ENCODE measurements at regions not wholly inside any gene's neighbourhood (a gene's known extent, or its start where the extent isn't known, plus 50 kb on each side); places are given as distances from the start of the nearest gene placed in this dataset.

DNA sequence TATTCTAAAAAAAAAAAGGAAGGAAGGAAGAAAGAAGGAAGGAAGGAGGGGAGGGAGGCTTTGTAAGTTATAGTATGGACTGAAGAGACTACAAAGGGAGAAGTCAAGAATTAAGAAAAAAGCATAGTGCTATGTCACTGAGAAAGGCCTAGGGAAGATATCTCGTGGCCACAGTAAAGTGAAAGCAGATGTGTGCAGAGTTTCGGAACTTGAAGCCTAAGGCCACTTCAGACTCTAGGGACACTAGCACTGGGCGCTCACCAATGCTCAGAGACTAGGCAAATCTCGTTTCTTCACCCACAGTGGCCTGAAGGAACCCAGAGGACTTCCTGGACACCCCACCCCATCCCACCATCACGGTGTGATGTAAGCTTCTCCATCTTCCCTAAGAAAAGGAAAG, 181.4 kb upstream of the TRPM3 start:
- Histone ChIP-seq H3K56ac (replicated peaks; ENCODE audit: insufficient read length, low read depth, low read length) (no peak overlapping the region), H3K4me3 (ENCODE audit: extremely low read depth in 1 of 4, insufficient read depth in 2 of 4, low read depth in 3 of 4, low read length in 4 of 4) (no peak overlapping the region)
- TF ChIP-seq PHF8 (conservative IDR thresholded peaks at IDR 0.05; ENCODE audit: low read depth, low read length) (no peak), TCF12 (IDR thresholded peaks at IDR 0.05; ENCODE audit: low read depth, low read length) (no peak), EZH2 (IDR thresholded peaks at IDR 0.05; ENCODE audit: low read depth, low read length, severe bottlenecking) (no peak), SP4 (IDR thresholded peaks at IDR 0.05; ENCODE audit: low read length) (no peak), SP2 (IDR thresholded peaks at IDR 0.05; ENCODE audit: low read length) (no peak), SIRT6 (IDR thresholded peaks at IDR 0.05; ENCODE audit: low read length) (no peak), CBX8 (IDR thresholded peaks at IDR 0.05; ENCODE audit: borderline replicate concordance, low read depth, low read length) (no peak), TEAD4 (IDR thresholded peaks at IDR 0.05; ENCODE audit: low read depth, low read length) (no peak), RNF2 (IDR thresholded peaks at IDR 0.05; ENCODE audit: borderline replicate concordance, low read depth, low read length, missing control alignments, poor library complexity, severe bottlenecking) (no peak), ZNF274 (IDR thresholded peaks at IDR 0.05; ENCODE audit: borderline replicate concordance, extremely low read depth, low read length) (no peak), POLR2A (IDR thresholded peaks at IDR 0.05; ENCODE audit: control extremely low read depth in 1 of 2, low read depth in 2 of 2, low read length in 2 of 2) (no peak)
- TF ChIP-seq, protein P1, sequence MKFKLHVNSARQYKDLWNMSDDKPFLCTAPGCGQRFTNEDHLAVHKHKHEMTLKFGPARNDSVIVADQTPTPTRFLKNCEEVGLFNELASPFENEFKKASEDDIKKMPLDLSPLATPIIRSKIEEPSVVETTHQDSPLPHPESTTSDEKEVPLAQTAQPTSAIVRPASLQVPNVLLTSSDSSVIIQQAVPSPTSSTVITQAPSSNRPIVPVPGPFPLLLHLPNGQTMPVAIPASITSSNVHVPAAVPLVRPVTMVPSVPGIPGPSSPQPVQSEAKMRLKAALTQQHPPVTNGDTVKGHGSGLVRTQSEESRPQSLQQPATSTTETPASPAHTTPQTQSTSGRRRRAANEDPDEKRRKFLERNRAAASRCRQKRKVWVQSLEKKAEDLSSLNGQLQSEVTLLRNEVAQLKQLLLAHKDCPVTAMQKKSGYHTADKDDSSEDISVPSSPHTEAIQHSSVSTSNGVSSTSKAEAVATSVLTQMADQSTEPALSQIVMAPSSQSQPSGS (IDR thresholded peaks at IDR 0.05; ENCODE audit: low read length): no peak
- TF ChIP-seq, protein P2, sequence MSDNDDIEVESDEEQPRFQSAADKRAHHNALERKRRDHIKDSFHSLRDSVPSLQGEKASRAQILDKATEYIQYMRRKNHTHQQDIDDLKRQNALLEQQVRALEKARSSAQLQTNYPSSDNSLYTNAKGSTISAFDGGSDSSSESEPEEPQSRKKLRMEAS (IDR thresholded peaks at IDR 0.05): no peak

More for the DNA sequence above, 181.4 kb upstream of the TRPM3 start:
- H3K79me1 ChIP-seq (ENCODE audit: low read depth, low read length): no peaks in the 10 kb centered on the region
- FAIRE-seq (no peak), DNase-seq (ENCODE audit: low read depth in 1 of 2, low spot score in 2 of 2) (no peak)
- H2BK20ac ChIP-seq (ENCODE audit: low read length): no peak overlapping the region
- CTCF ChIA-PET (ENCODE audit: partially characterized antibody): no interaction called here
- no peak overlapping the region for H3K14ac ChIP-seq (ENCODE audit: insufficient read length)
- H3K23ac ChIP-seq (ENCODE audit: insufficient read length): no peak overlapping the region
- H3K79me2 ChIP-seq (ENCODE audit: control insufficient read depth in 1 of 2, insufficient read depth in 2 of 2, low read length in 2 of 2): no peaks in the 10 kb centered on the region
- H3K18ac ChIP-seq (ENCODE audit: extremely low read depth, low read length): no peak overlapping the region
- H3K27ac ChIP-seq (ENCODE audit: low read depth, low read length): no peak overlapping the region
- no peak overlapping the region for H3K9ac ChIP-seq (replicated peaks in 1 of 4; ENCODE audit: extremely low read depth in 1 of 4, low read depth in 3 of 4, low read length in 3 of 4)
- H4K5ac ChIP-seq (ENCODE audit: insufficient read length, low read depth, low read length): no peak overlapping the region
- H3K4me1 ChIP-seq (replicated peaks in 1 of 4; ENCODE audit: control insufficient read depth in 3 of 4, insufficient read depth in 4 of 4, low read length in 3 of 4): no peaks in the 10 kb centered on the region
- H2BK12ac ChIP-seq (ENCODE audit: low read depth, low read length): no peak overlapping the region
- no peaks in the 10 kb centered on the region for H3K36me3 ChIP-seq (ENCODE audit: control insufficient read depth in 2 of 4, insufficient read depth in 4 of 4, low read length in 3 of 4)
- POLR2A ChIA-PET (ENCODE audit: partially characterized antibody): no interaction called here
- H3K4me2 ChIP-seq (ENCODE audit: insufficient read depth in 1 of 2, low read depth in 2 of 2, low read length in 2 of 2): no peak overlapping the region
- H3K4ac ChIP-seq (replicated peaks; ENCODE audit: insufficient read length, low read depth, low read length): no peak overlapping the region
- no peak overlapping the region for H2BK5ac ChIP-seq (ENCODE audit: low read depth, low read length)
- H4K91ac ChIP-seq (replicated peaks; ENCODE audit: insufficient read length, low read length): no peak overlapping the region
- no peak overlapping the region for H2BK120ac ChIP-seq (replicated peaks; ENCODE audit: low read depth, low read length)
- H3K27me3 ChIP-seq (replicated peaks in 1 of 4; ENCODE audit: control insufficient read depth in 3 of 4, extremely low read depth in 1 of 4, insufficient read depth in 3 of 4, low read length in 3 of 4): no peaks in the 10 kb centered on the region
- no peak overlapping the region for H2AK5ac ChIP-seq (ENCODE audit: low read depth, low read length)
- 91% methylated on average over 5 of the region's 5 CpGs; no CpG with 5 or more reads in 1 of the 2 experiments for WGBS, 2 experiments (ENCODE audit: extremely low coverage in 1 of 2, insufficient coverage in 1 of 2, insufficient read length in 1 of 2, insufficient replicate concordance in 2 of 2, low coverage in 1 of 2, low lambda C conversion rate in 2 of 2, missing lambda C conversion rate in 1 of 2)
- H2AFZ ChIP-seq (ENCODE audit: low read length): no peak overlapping the region
- no peaks in the 10 kb centered on the region for H4K20me1 ChIP-seq (replicated peaks in 1 of 2; ENCODE audit: control insufficient read depth in 1 of 2, insufficient read depth in 2 of 2, low read length in 2 of 2)
- no peaks in the 10 kb centered on the region for H3K23me2 ChIP-seq (ENCODE audit: low read depth, low read length)
- H4K8ac ChIP-seq (ENCODE audit: extremely low read depth, insufficient read depth, low read length): no peak overlapping the region
- H3K9me3 ChIP-seq (ENCODE audit: insufficient read depth in 2 of 2, low read depth in 1 of 2, low read length in 1 of 2): no peaks in the 10 kb centered on the region
- no peak overlapping the region for H2BK15ac ChIP-seq (ENCODE audit: low read length)
